ENCODE measurements at regions not wholly inside any gene's neighbourhood (a gene's known extent, or its start where the extent isn't known, plus 50 kb on each side); places are given as distances from the start of the nearest gene placed in this dataset.

- Mint-ChIP-seq H3K4me3 (no peak overlapping the region), H3K27me3 (no peaks in the 10 kb centered on the region), H3K9me3 (peaks cover 0 to 17% (median 4%) of the 10 kb centered on the region in 9 donors), H3K4me1 (no peaks in the 10 kb centered on the region), H3K36me3 (no peaks in the 10 kb centered on the region), H3K27ac (no peak overlapping the region)
- POLR2A ChIA-PET = no interaction called here
- no peak for ATAC-seq
- DNase-seq = no peak
Measured at GRCh38 chr7:125663961-125664360, 734.3 kb upstream of the POT1 start.

DNA sequence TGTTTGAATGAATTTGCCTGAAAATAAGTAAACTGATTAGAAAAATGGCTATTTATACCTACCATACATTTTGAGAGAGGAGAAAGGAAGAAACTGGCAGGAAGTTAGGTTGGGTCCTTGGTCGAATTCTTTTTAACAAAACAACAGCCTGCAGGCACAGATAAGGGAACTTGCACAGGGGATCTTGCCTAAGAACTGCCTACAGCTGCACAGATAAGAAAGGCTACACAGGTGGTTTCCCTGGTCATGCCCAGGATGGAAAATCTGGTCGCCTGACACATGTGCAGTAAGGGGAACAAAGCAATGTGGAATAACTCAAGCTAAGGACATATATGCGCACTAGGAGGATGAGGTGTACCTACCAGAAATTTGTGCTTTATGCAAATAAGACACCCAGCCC lies 732.1 kb upstream of the POT1 start:
- H3K9me3 Mint-ChIP-seq = peaks cover 0 to 17% (median 4%) of the 10 kb centered on the region in 9 donors
- ATAC-seq = no peak
- DNase-seq = no peak
- no peaks in the 10 kb centered on the region for H3K4me1 Mint-ChIP-seq
- H3K4me3 Mint-ChIP-seq = no peak overlapping the region
- POLR2A ChIA-PET = no interaction called here
- no peaks in the 10 kb centered on the region for H3K36me3 Mint-ChIP-seq
- no peaks in the 10 kb centered on the region for H3K27me3 Mint-ChIP-seq
- H3K27ac Mint-ChIP-seq = no peak overlapping the region

GRCh38 chr7:125661006-125661405 lies 731.4 kb upstream of the POT1 start:
- H3K9me3 Mint-ChIP-seq = peaks cover 0 to 17% (median 4%) of the 10 kb centered on the region in 9 donors
- no peaks in the 10 kb centered on the region for H3K27me3 Mint-ChIP-seq
- POLR2A ChIA-PET = no interaction called here
- no peaks in the 10 kb centered on the region for H3K36me3 Mint-ChIP-seq
- DNase-seq (no peak), ATAC-seq (no peak)
- H3K4me1 Mint-ChIP-seq = no peaks in the 10 kb centered on the region
- H3K4me3 Mint-ChIP-seq = no peak overlapping the region
- no peak overlapping the region for H3K27ac Mint-ChIP-seq

DNA sequence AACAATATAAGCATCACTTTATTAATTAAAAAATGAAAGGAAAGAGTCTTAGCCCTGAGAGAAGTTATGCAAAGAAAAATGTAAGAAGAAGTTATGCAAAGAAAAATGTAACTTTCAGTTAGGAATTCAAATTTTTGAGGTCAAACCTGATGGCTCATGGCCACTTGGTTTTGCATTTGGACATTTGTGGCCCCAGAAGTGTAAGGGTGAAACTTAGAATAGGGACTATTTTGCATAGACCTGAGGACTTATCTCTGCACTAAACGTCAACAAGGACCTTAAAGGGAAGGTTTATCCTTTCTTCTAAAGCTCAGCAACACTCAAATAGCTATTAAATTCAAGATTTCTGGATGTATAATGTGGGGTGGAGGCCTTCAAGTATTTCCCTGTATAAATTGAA lies 724.5 kb upstream of the POT1 start:
- POLR2A ChIA-PET = no interaction called here
- Mint-ChIP-seq H3K9me3 (peaks cover 0 to 5% (median 2%) of the 10 kb centered on the region in 9 donors), H3K36me3 (no peaks in the 10 kb centered on the region), H3K4me3 (no peak overlapping the region), H3K27ac (no peak overlapping the region), H3K27me3 (no peaks in the 10 kb centered on the region), H3K4me1 (no peaks in the 10 kb centered on the region)
- no peak for DNase-seq
- no peak for ATAC-seq

DNA sequence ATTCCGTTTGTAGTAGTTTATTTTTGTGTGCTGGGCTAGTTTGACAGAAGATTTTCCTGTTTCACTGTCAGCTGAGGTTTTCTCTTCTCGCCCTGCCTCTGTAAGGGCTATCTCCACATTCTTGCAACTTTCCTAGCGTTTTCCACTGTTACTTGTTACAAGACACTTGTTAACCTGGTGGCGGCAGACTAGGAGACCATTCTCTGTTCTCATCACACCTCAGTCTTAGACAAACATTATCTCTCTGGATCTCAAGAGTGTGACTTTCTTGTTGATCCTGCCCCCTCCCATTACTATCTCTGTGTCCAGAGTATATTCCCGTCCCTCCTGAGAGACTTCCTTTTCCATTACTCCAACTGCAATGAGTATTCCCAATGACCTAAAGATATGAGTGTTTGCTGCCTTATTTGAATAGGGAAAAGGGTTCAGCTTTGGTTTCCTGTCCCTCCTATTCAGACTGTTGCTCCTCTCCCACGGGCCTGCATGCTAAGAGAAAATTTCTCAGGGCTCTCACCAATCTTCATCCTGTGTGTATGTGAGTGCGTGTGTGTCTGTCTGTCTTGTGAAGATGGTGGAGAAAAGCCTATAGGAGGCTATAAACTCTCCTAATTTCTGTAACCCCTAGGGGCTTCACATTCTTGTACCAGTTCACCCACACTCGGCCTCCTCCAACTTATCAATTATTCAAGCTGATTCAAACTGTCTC lies 722.4 kb upstream of the POT1 start:
- DNase-seq = no peak
- H3K27ac Mint-ChIP-seq = no peak overlapping the region
- no peak overlapping the region for H3K4me3 Mint-ChIP-seq
- no peak for ATAC-seq
- no peaks in the 10 kb centered on the region for H3K36me3 Mint-ChIP-seq
- H3K4me1 Mint-ChIP-seq = no peaks in the 10 kb centered on the region
- POLR2A ChIA-PET = no interaction called here
- no peaks in the 10 kb centered on the region for H3K27me3 Mint-ChIP-seq
- peaks cover 0 to 9% (median 1%) of the 10 kb centered on the region in 9 donors for H3K9me3 Mint-ChIP-seq

DNA sequence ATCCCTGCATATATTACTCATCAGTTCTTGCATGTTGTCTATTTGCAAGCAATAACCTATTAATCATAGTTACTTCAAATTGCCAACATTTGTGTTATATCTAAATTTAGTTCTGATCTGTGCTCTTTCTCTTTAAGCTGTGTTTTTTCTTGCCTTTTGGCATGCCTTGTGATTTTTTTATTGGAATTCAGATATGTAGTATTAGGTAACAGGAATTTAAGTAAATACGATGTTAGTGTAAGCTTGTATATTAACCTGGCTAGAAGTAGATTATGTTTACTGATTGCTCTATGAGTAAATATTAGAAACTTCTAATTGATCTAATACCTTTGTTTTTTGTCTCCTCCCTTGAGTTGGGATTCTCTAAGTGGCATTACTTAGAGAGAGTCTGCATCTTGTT lies 718.9 kb upstream of the POT1 start:
- Mint-ChIP-seq H3K4me3 (no peak overlapping the region), H3K4me1 (no peaks in the 10 kb centered on the region), H3K9me3 (peaks cover 0 to 10% (median 3%) of the 10 kb centered on the region in 9 donors), H3K36me3 (no peaks in the 10 kb centered on the region), H3K27me3 (no peaks in the 10 kb centered on the region), H3K27ac (no peak overlapping the region)
- no peak for DNase-seq
- ATAC-seq = no peak
- POLR2A ChIA-PET = no interaction called here

DNA sequence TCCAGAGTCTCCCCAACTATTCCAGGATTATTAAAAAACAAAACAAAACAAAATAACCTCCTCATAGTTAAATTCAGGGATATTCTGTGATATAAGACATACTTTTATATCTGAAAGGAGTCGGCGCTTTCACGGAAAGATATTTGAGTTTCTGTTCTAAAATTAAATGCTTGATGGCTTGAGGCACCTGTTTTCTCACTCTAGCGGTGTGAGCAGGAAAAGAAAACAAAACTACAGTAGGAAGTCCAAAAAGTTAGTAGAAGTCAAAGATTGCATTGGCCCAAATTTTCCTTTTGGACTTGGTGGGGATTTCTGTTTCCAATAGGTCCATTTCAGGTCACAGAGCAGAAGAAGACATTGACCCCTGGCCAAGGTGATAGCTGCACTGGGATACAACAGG lies 716.1 kb upstream of the POT1 start:
- no peaks in the 10 kb centered on the region for H3K27me3 Mint-ChIP-seq

GRCh38 chr7:125644109-125644508 lies 714.5 kb upstream of the POT1 start:
- Mint-ChIP-seq H3K4me3 (no peak overlapping the region), H3K27ac (no peak overlapping the region), H3K9me3 (peaks cover 0 to 17% (median 3%) of the 10 kb centered on the region in 9 donors), H3K36me3 (no peaks in the 10 kb centered on the region), H3K27me3 (no peaks in the 10 kb centered on the region), H3K4me1 (no peaks in the 10 kb centered on the region)
- POLR2A ChIA-PET = no interaction called here
- no peak for DNase-seq
- no peak for ATAC-seq

More for the DNA sequence above, 716.1 kb upstream of the POT1 start:
- Mint-ChIP-seq H3K4me1 (no peaks in the 10 kb centered on the region), H3K36me3 (no peaks in the 10 kb centered on the region), H3K27ac (no peak overlapping the region), H3K9me3 (peaks cover 0 to 15% (median 3%) of the 10 kb centered on the region in 9 donors), H3K4me3 (no peak overlapping the region)
- DNase-seq (no peak), ATAC-seq (no peak)
- POLR2A ChIA-PET = no interaction called here

- DNase-seq (no peak), ATAC-seq (no peak)
- Mint-ChIP-seq H3K4me1 (no peaks in the 10 kb centered on the region), H3K27ac (no peak overlapping the region), H3K36me3 (no peaks in the 10 kb centered on the region), H3K27me3 (no peaks in the 10 kb centered on the region), H3K9me3 (peaks cover 0 to 11% (median 3%) of the 10 kb centered on the region in 9 donors), H3K4me3 (no peak overlapping the region)
- POLR2A ChIA-PET = no interaction called here
Measured at GRCh38 chr7:125643302-125643701, 713.7 kb upstream of the POT1 start.

- ATAC-seq = no peak
- no peak overlapping the region for H3K27ac Mint-ChIP-seq
Measured at GRCh38 chr7:125641884-125642283, 712.3 kb upstream of the POT1 start.

DNA sequence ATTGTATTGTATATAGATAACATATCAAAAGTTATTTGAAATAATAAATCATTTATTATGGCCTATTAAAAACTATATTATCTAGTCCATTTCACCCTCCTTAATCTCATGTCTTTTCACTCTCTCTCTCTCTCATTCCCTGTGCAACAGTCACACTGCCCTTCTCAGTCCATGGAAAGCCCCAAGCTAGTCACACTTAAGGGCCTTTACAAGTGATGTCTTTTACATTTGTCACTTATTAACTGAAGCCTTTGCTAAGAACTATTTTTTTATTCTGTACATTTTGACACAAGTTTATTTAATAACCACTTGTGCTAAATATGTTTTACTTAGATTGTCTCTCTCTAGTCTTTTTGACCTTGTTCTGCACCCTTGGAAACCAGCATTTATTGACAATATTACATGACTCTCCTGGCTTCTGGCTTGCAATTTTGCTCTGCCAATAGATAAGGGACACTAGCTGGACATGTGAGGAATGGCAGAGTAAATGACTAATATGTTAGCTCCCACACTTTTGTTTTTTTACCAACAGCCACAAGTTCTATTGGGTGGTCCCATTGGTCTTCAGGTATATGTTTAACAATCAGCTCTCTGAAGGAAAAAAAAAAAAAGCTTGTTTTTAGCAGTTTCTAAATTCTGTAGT lies 706.8 kb upstream of the POT1 start:
- Mint-ChIP-seq H3K9me3 (peaks cover 0 to 13% (median 3%) of the 10 kb centered on the region in 9 donors), H3K27ac (no peak overlapping the region), H3K27me3 (no peaks in the 10 kb centered on the region), H3K4me1 (no peaks in the 10 kb centered on the region), H3K4me3 (no peak overlapping the region), H3K36me3 (no peaks in the 10 kb centered on the region)
- ATAC-seq = no peak
- no peak for DNase-seq
- POLR2A ChIA-PET = no interaction called here

More at GRCh38 chr7:125641884-125642283, 712.3 kb upstream of the POT1 start:
- POLR2A ChIA-PET = no interaction called here
- DNase-seq = no peak
- H3K4me1 Mint-ChIP-seq = no peaks in the 10 kb centered on the region
- H3K4me3 Mint-ChIP-seq = no peak overlapping the region
- no peaks in the 10 kb centered on the region for H3K27me3 Mint-ChIP-seq
- H3K36me3 Mint-ChIP-seq = no peaks in the 10 kb centered on the region
- peaks cover 0 to 13% (median 4%) of the 10 kb centered on the region in 9 donors for H3K9me3 Mint-ChIP-seq

DNA sequence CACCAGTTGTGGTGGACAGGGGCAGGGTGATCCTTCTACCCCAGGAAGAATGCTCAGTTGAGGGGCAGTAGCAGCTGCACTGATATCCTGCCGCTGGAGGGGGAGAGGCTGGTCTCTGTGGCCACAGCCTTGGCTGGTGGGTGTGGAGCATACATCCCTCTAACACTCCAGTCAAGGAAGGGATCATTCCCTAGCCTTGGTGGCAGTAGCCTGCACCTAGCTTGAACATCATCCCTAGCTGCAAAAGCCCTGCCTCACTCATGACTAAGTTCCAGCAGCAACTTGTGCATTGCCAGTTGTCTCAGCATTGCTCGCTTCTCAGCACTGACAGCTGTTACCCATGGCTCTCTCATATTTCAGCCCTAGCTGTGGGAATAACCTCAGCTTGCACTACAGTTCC lies 688.9 kb upstream of the POT1 start:
- H3K9me3 Mint-ChIP-seq = peaks cover 12 to 45% (median 17%) of the 10 kb centered on the region in 9 donors
- no peak overlapping the region for H3K4me3 Mint-ChIP-seq
- H3K36me3 Mint-ChIP-seq = peaks cover 0 to 5% (median 0%) of the 10 kb centered on the region in 3 donors
- ATAC-seq (no peak), DNase-seq (no peak)
- POLR2A ChIA-PET = no interaction called here
- H3K27me3 Mint-ChIP-seq = no peaks in the 10 kb centered on the region
- H3K4me1 Mint-ChIP-seq = peaks cover 0 to 3% (median 0%) of the 10 kb centered on the region in 4 donors
- H3K27ac Mint-ChIP-seq = no peak overlapping the region

- Mint-ChIP-seq H3K27me3 (no peaks in the 10 kb centered on the region), H3K27ac (no peak overlapping the region), H3K9me3 (peaks cover 2 to 37% (median 8%) of the 10 kb centered on the region in 9 donors), H3K36me3 (no peaks in the 10 kb centered on the region), H3K4me3 (no peak overlapping the region), H3K4me1 (no peaks in the 10 kb centered on the region)
- POLR2A ChIA-PET = no interaction called here
- ATAC-seq (no peak), DNase-seq (no peak)
Measured at GRCh38 chr7:125611582-125611981, 682.0 kb upstream of the POT1 start.

DNA sequence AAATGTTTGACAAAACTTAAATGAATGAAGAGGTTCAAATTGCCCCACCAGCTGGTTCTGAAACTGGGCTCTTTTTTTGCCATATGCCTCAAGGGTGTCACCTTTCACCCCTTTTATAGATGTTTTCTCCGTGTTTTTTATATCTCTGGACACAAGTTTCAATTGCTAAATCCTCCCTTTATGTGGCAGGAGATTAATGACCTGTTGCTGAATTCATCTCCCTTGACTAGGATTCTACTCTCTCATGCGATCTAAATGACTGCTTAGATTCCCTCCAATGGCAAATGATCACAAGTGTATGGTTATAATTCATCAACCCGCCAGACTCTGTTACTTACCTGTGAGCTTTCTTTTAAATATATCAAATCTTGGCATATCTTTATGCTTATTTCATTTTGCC lies 677.0 kb upstream of the POT1 start:
- Mint-ChIP-seq H3K9me3 (peaks cover 0 to 28% (median 9%) of the 10 kb centered on the region in 9 donors), H3K4me3 (no peak overlapping the region), H3K4me1 (no peaks in the 10 kb centered on the region), H3K27ac (no peak overlapping the region), H3K36me3 (no peaks in the 10 kb centered on the region), H3K27me3 (no peaks in the 10 kb centered on the region)
- POLR2A ChIA-PET = no interaction called here
- ATAC-seq = no peak
- no peak for DNase-seq

Data from naive thymus-derived CD8-positive, alpha-beta T cell (primary cell).